Astrocyte (in vitro differentiated cells and primary cell): ENCODE measurements at regions not wholly inside any gene's neighbourhood (a gene's known extent, or its start where the extent isn't known, plus 50 kb on each side); places are given as distances from the start of the nearest gene placed in this dataset.

Experiments used
- CTCF ChIP-seq: IDR thresholded peaks from 2 replicates; pipeline ENCODE4 v1.5.1; 2011; ENCODE audit warnings: low read depth, mild to moderate bottlenecking, inconsistent platforms, low read length, moderate library complexity; ENCODE audit not compliant: insufficient read depth
- EZH2 ChIP-seq: IDR thresholded peaks from 2 replicates; pipeline ENCODE4 v1.6.1; 2012; ENCODE audit warnings: mild to moderate bottlenecking, low read length, inconsistent platforms; ENCODE audit not compliant: insufficient read depth

GRCh38 chr4:54818481-54818880, 160.7 kb downstream of the KIT start:
- TF ChIP-seq CTCF: no peak
- no peak for TF ChIP-seq EZH2
